ENCODE measurements at regions not wholly inside any gene's neighbourhood (a gene's known extent, or its start where the extent isn't known, plus 50 kb on each side); places are given as distances from the start of the nearest gene placed in this dataset.

GRCh38 chr18:27899893-27900292 lies 277.0 kb downstream of the CDH2 start:
- ChIA-PET CTCF (no interaction called here), POLR2A (ENCODE audit: low non-redundant PET) (no interaction called here)
- H3K27ac ChIP-seq: no peak overlapping the region
- no peak for TF ChIP-seq CTCF (conservative IDR thresholded peaks at IDR 0.05; ENCODE audit: low read depth)
- DNase-seq (ENCODE audit: low spot score): no peak

- no peak for DNase-seq (ENCODE audit: low spot score)
- no peak for TF ChIP-seq CTCF (conservative IDR thresholded peaks at IDR 0.05; ENCODE audit: low read depth)
- H3K27ac ChIP-seq: no peak overlapping the region
- ChIA-PET CTCF (no interaction called here), POLR2A (ENCODE audit: low non-redundant PET) (no interaction called here)
Measured at GRCh38 chr18:27894746-27895145, 282.2 kb downstream of the CDH2 start.

GRCh38 chr18:27887711-27888495 lies 289.0 kb downstream of the CDH2 start:
- no peak overlapping the region for H3K27ac ChIP-seq
- CTCF ChIA-PET: interaction anchor here (0.5 to 0.6 kb wide), 2 partner anchors 44 to 650 kb away, joined by 3 to 5 read pairs; no protein-coding TSS in a partner anchor
- no peak for TF ChIP-seq CTCF (conservative IDR thresholded peaks at IDR 0.05; ENCODE audit: low read depth)
- POLR2A ChIA-PET (ENCODE audit: low non-redundant PET): no interaction called here
- no peak for DNase-seq (ENCODE audit: low spot score)

- no peak overlapping the region for H3K27ac ChIP-seq
- TF ChIP-seq CTCF (conservative IDR thresholded peaks at IDR 0.05; ENCODE audit: low read depth): no peak
- CTCF ChIA-PET: no interaction called here
- no peak for DNase-seq (ENCODE audit: low spot score)
- POLR2A ChIA-PET (ENCODE audit: low non-redundant PET): no interaction called here
Measured at GRCh38 chr18:27887287-27887686, 289.6 kb downstream of the CDH2 start.

GRCh38 chr18:27879540-27879939 lies 297.4 kb downstream of the CDH2 start:
- CTCF ChIA-PET: no interaction called here
- DNase-seq (ENCODE audit: low spot score): no peak
- TF ChIP-seq CTCF (conservative IDR thresholded peaks at IDR 0.05; ENCODE audit: low read depth): no peak
- H3K27ac ChIP-seq: no peak overlapping the region
- POLR2A ChIA-PET (ENCODE audit: low non-redundant PET): no interaction called here

GRCh38 chr18:27871726-27872125 lies 305.2 kb downstream of the CDH2 start:
- DNase-seq (ENCODE audit: low spot score): no peak
- ChIA-PET POLR2A (ENCODE audit: low non-redundant PET) (no interaction called here), CTCF (interaction anchor here (1.0 kb wide), 1 partner anchor 62 kb away, joined by 3 read pairs; no protein-coding TSS in a partner anchor)
- H3K27ac ChIP-seq: no peak overlapping the region
- TF ChIP-seq CTCF (conservative IDR thresholded peaks at IDR 0.05; ENCODE audit: low read depth): no peak

Data from RWPE1 (cell line).